Heart left ventricle (tissue), 13 donors: ENCODE measurements at regions not wholly inside any gene's neighbourhood (a gene's known extent, or its start where the extent isn't known, plus 50 kb on each side); places are given as distances from the start of the nearest gene placed in this dataset.

Experiments
- CTCF ChIP-seq, 12 donors: fragments of 200-600 bp; sonication (generic) in 4 of 12; IDR thresholded peaks; one replicate each; pipeline versions ENCODE4 v1.5.0 to v1.8.0; 2018 to 2022; ENCODE audit warnings: antibody characterized with exemption in 12 of 12, mild to moderate bottlenecking in 5 of 12
- POLR2A ChIP-seq, 2 donors: fragments of 450-650 bp; IDR thresholded peaks; one replicate each; pipeline ENCODE4 v1.6.1; 2017; ENCODE audit warnings: antibody characterized with exemption in 2 of 2, mild to moderate bottlenecking in 2 of 2, moderate library complexity in 2 of 2
- donor health status: ischemic (EF 13 %, LVEDD 7.1; RV severe dilation, severe dysfunction).
- donor health status: DM: no; HTN: yes; CAD: no.
- donor health status: DM: no; HTN: no; CAD: no.
- donor health status: ischemic (EF 25% LVEDD 6.9; RV normal size, moderate dysfunction).
- donor health status: ischemic (EF 25% LVEDD 5.7; RV mildly dilated, moderate dysfunction).
- donor health status: ischemic (EF 35%, LVEDD 5.7; RV mildly dilated, moderate dysfunction).
- donor health status: nonischemic (EF 11% LVEDD 7.7; RV severe dilation, severe dysfunction).
- donor health status: DM: yes; HTN: yes; CAD: no.
- donor health status: PGD.
- donor health status: ischemic (EF 29% LVEDD 5.4; RV normal size, mild dysfunction).
- donor health status: nonischemic (EF 23%, LVEDD 6.1; RV moderate dilation, normal function).

DNA sequence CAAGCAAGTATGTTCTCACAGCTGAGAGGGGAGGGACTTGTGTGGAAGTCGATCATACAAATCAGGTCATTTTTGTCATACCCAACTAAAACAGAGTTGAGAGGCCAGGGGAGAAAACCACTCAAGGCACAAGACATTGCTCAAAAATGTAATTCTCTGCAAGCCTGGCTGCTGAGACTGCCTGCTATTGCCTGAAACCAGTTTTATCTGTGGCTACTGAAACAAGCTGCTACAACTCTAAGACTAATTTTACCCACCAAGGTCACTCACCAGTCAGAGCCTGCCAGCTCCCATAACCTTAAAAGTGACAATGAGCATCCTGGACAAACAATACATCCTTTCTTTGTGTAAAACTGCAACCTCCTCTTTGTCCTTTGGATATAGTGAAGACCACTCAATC is 54.1 kb upstream of the CST7 start:
- TF ChIP-seq CTCF (IDR thresholded peaks at IDR 0.05): no peak
- no peak for TF ChIP-seq POLR2A (IDR thresholded peaks at IDR 0.05)
